GM18508 (cell line): ENCODE measurements at regions not wholly inside any gene's neighbourhood (a gene's known extent, or its start where the extent isn't known, plus 50 kb on each side); places are given as distances from the start of the nearest gene placed in this dataset.
"Not testable (repeated sequence)": the region's sequence is repeated elsewhere in the genome, so short reads cannot be mapped to it uniquely, and the experiment has no call there.

Source experiments
- ATAC-seq: cut with Tn5 transposase; IDR thresholded peaks from one replicate; pipeline ENCODE4 v1.9.1; 2021; ENCODE audit warnings: moderate number of reproducible peaks; ENCODE audit not compliant: insufficient read depth, unreplicated experiment

GRCh38 chr10:52979295-52979990 is 206.9 kb upstream of the MBL2 start:
- ATAC-seq: no peak

GRCh38 chr10:52977581-52977980 is 205.0 kb upstream of the MBL2 start:
- no peak for ATAC-seq

- ATAC-seq: no peak
These were observed 195.5 kb upstream of the MBL2 start for GRCh38 chr10:52967806-52968795.

GRCh38 chr10:52966904-52967303 is 194.3 kb upstream of the MBL2 start:
- ATAC-seq: no peak

GRCh38 chr10:52965938-52966401 is 193.4 kb upstream of the MBL2 start:
- peak; percentile 95 for ATAC-seq

GRCh38 chr10:52965509-52965908 is 192.9 kb upstream of the MBL2 start:
- ATAC-seq: no peak

GRCh38 chr10:52961323-52961722 is 188.7 kb upstream of the MBL2 start:
- no peak for ATAC-seq

GRCh38 chr10:52959810-52960209 is 187.2 kb upstream of the MBL2 start:
- ATAC-seq: no peak

GRCh38 chr10:52956861-52957260 is 184.3 kb upstream of the MBL2 start:
- no peak for ATAC-seq

GRCh38 chr10:52956461-52956860 is 183.9 kb upstream of the MBL2 start:
- no peak for ATAC-seq

GRCh38 chr10:52955337-52955736 is 182.8 kb upstream of the MBL2 start:
- ATAC-seq: no peak

GRCh38 chr10:52954407-52954806 is 181.8 kb upstream of the MBL2 start:
- no peak for ATAC-seq

- ATAC-seq: no peak
These were observed 179.9 kb upstream of the MBL2 start for GRCh38 chr10:52952391-52953055.

- ATAC-seq: peak; percentile 77
These were observed 179.2 kb upstream of the MBL2 start for GRCh38 chr10:52951824-52952223.

GRCh38 chr10:52950578-52950977 is 178.0 kb upstream of the MBL2 start:
- ATAC-seq: no peak

GRCh38 chr10:52949899-52950298 is 177.3 kb upstream of the MBL2 start:
- ATAC-seq: no peak

GRCh38 chr10:52946486-52946885 is 173.9 kb upstream of the MBL2 start:
- ATAC-seq: no peak

- not testable (repeated sequence) for ATAC-seq
These were observed 172.9 kb upstream of the MBL2 start for GRCh38 chr10:52945521-52945920.

- no peak for ATAC-seq
These were observed 168.3 kb upstream of the MBL2 start for GRCh38 chr10:52940921-52941320.

- ATAC-seq: no peak
These were observed 167.3 kb upstream of the MBL2 start for GRCh38 chr10:52939894-52940293.

GRCh38 chr10:52933748-52934147 is 161.2 kb upstream of the MBL2 start:
- no peak for ATAC-seq
